Kidney epithelial cell (primary cell): ENCODE measurements at regions not wholly inside any gene's neighbourhood (a gene's known extent, or its start where the extent isn't known, plus 50 kb on each side); places are given as distances from the start of the nearest gene placed in this dataset.

ENCODE experiments used
- DNase-seq: peaks from one replicate; pipeline ENCODE4 v3.0.0-alpha.2; 2010; ENCODE audit warnings: low read depth
- H3K27me3 ChIP-seq: 2 replicates; pipeline ENCODE4 v1.6.0; 2011; ENCODE audit warnings: low read length; ENCODE audit not compliant: control insufficient read depth, insufficient read depth
- H3K36me3 ChIP-seq: 2 replicates; pipeline ENCODE4 v1.5.1; 2011; ENCODE audit warnings: low read length; ENCODE audit not compliant: control insufficient read depth, insufficient read depth
- H3K4me3 ChIP-seq: 2 replicates; pipeline ENCODE4 v1.5.1; 2011; ENCODE audit warnings: low read depth, mild to moderate bottlenecking, control low read depth, low read length
- CTCF ChIP-seq: IDR thresholded peaks from 2 replicates; pipeline ENCODE4 v1.5.1; 2011; ENCODE audit warnings: mild to moderate bottlenecking, moderate library complexity, low read length, control low read depth, inconsistent platforms; ENCODE audit not compliant: insufficient read depth, poor library complexity, severe bottlenecking

GRCh38 chr4:115396034-115396433, 282.6 kb upstream of the NDST4 start:
- Histone ChIP-seq H3K4me3 (no peak overlapping the region), H3K36me3 (no peaks in the 10 kb centered on the region), H3K27me3 (no peaks in the 10 kb centered on the region)
- no peak for TF ChIP-seq CTCF
- no peak for DNase-seq

GRCh38 chr4:115376866-115377265, 263.4 kb upstream of the NDST4 start:
- H3K27me3 ChIP-seq: no peaks in the 10 kb centered on the region
- no peak for DNase-seq
- H3K36me3 ChIP-seq: no peaks in the 10 kb centered on the region
- H3K4me3 ChIP-seq: no peak overlapping the region
- TF ChIP-seq CTCF: no peak

- Histone ChIP-seq H3K36me3 (no peaks in the 10 kb centered on the region), H3K4me3 (no peak overlapping the region), H3K27me3 (no peaks in the 10 kb centered on the region)
- TF ChIP-seq CTCF: no peak
- no peak for DNase-seq
Measured at GRCh38 chr4:115374621-115375020, 261.2 kb upstream of the NDST4 start.

- DNase-seq: no peak
- H3K4me3 ChIP-seq: no peak overlapping the region
- no peaks in the 10 kb centered on the region for H3K27me3 ChIP-seq
- no peaks in the 10 kb centered on the region for H3K36me3 ChIP-seq
- TF ChIP-seq CTCF: no peak
Measured at GRCh38 chr4:115370490-115370889, 257.1 kb upstream of the NDST4 start.

- DNase-seq: no peak
Measured at GRCh38 chr4:115370012-115370411, 256.6 kb upstream of the NDST4 start.

More at GRCh38 chr4:115370012-115370411, 256.6 kb upstream of the NDST4 start:
- Histone ChIP-seq H3K4me3 (no peak overlapping the region), H3K36me3 (no peaks in the 10 kb centered on the region), H3K27me3 (no peaks in the 10 kb centered on the region)
- no peak for TF ChIP-seq CTCF
